Ishikawa (cell line): ENCODE measurements at regions not wholly inside any gene's neighbourhood (a gene's known extent, or its start where the extent isn't known, plus 50 kb on each side); places are given as distances from the start of the nearest gene placed in this dataset.

ENCODE experiments used
- CEBPB ChIP-seq: IDR thresholded peaks from 2 replicates; pipeline ENCODE4 v1.6.1; 2012
- CREB1 ChIP-seq: IDR thresholded peaks from 2 replicates; pipeline ENCODE4 v1.6.1; 2012; ENCODE audit warnings: low read depth
- EGR1 ChIP-seq: IDR thresholded peaks from 2 replicates; pipeline ENCODE4 v1.6.1; 2012
- EP300 ChIP-seq: IDR thresholded peaks from 2 replicates; pipeline ENCODE4 v1.6.1; 2012; ENCODE audit warnings: borderline replicate concordance
- FOXM1 ChIP-seq: IDR thresholded peaks from 2 replicates; pipeline ENCODE4 v1.6.1; 2012; ENCODE audit warnings: low read depth, borderline replicate concordance
- NFIC ChIP-seq: IDR thresholded peaks from 2 replicates; pipeline ENCODE4 v1.6.1; 2012
- RAD21 ChIP-seq: IDR thresholded peaks from 2 replicates; pipeline ENCODE4 v1.6.1; 2012; ENCODE audit warnings: low read depth
- TAF1 ChIP-seq: IDR thresholded peaks from 2 replicates; pipeline ENCODE4 v1.6.1; 2012; ENCODE audit warnings: low read depth, mild to moderate bottlenecking
- TCF12 ChIP-seq: IDR thresholded peaks from 2 replicates; pipeline ENCODE4 v1.6.1; 2012; ENCODE audit warnings: low read depth
- TEAD4 ChIP-seq: IDR thresholded peaks from 2 replicates; pipeline ENCODE4 v1.6.1; 2012
- YY1 ChIP-seq: IDR thresholded peaks from 2 replicates; pipeline ENCODE4 v1.6.1; 2012; ENCODE audit warnings: low read depth
- ZBTB7A ChIP-seq: IDR thresholded peaks from 2 replicates; pipeline ENCODE4 v1.6.1; 2012; ENCODE audit warnings: low read depth
- TF ChIP-seq, protein P1 (sequence below): IDR thresholded peaks from 2 replicates; pipeline ENCODE4 v1.6.1; 2012; ENCODE audit warnings: low read depth, mild to moderate bottlenecking
- TF ChIP-seq, protein P2 (sequence below): IDR thresholded peaks from 2 replicates; pipeline ENCODE4 v1.6.1; 2012
- TF ChIP-seq, protein P3 (sequence below): IDR thresholded peaks from 2 replicates; pipeline ENCODE4 v1.6.1; 2012

GRCh38 chr3:80238606-80239005 is 470.8 kb upstream of the ROBO1 start:
- no peak for TF ChIP-seq TAF1

DNA sequence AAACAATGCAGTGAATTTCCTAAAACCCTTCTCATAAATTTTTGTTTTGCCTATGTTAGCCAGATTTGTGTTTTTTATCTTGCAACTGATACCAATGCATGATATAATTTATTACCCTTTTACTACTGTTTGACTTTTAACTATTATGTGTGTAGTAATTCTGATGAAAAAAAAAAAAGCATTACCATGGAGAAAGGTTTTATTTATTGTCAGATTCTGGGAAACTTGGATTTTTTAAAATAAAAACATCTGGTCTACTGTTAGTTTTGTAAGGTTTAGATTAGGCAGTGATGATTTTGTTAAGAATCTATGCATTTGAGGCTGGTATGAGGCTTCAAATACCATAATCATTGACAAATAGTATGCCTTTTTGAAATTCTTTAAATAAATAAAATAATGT is 470.4 kb upstream of the ROBO1 start:
- TF ChIP-seq, protein P1, sequence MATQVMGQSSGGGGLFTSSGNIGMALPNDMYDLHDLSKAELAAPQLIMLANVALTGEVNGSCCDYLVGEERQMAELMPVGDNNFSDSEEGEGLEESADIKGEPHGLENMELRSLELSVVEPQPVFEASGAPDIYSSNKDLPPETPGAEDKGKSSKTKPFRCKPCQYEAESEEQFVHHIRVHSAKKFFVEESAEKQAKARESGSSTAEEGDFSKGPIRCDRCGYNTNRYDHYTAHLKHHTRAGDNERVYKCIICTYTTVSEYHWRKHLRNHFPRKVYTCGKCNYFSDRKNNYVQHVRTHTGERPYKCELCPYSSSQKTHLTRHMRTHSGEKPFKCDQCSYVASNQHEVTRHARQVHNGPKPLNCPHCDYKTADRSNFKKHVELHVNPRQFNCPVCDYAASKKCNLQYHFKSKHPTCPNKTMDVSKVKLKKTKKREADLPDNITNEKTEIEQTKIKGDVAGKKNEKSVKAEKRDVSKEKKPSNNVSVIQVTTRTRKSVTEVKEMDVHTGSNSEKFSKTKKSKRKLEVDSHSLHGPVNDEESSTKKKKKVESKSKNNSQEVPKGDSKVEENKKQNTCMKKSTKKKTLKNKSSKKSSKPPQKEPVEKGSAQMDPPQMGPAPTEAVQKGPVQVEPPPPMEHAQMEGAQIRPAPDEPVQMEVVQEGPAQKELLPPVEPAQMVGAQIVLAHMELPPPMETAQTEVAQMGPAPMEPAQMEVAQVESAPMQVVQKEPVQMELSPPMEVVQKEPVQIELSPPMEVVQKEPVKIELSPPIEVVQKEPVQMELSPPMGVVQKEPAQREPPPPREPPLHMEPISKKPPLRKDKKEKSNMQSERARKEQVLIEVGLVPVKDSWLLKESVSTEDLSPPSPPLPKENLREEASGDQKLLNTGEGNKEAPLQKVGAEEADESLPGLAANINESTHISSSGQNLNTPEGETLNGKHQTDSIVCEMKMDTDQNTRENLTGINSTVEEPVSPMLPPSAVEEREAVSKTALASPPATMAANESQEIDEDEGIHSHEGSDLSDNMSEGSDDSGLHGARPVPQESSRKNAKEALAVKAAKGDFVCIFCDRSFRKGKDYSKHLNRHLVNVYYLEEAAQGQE, result no peak
- no peak for TF ChIP-seq EP300
- no peak for TF ChIP-seq CEBPB
- no peak for TF ChIP-seq TCF12
- TF ChIP-seq CREB1, result no peak
- no peak for TF ChIP-seq RAD21
- TF ChIP-seq YY1, result no peak
- TF ChIP-seq TEAD4, result no peak
- no peak for TF ChIP-seq TAF1
- no peak for TF ChIP-seq NFIC
- no peak for TF ChIP-seq EGR1
- TF ChIP-seq, protein P2, sequence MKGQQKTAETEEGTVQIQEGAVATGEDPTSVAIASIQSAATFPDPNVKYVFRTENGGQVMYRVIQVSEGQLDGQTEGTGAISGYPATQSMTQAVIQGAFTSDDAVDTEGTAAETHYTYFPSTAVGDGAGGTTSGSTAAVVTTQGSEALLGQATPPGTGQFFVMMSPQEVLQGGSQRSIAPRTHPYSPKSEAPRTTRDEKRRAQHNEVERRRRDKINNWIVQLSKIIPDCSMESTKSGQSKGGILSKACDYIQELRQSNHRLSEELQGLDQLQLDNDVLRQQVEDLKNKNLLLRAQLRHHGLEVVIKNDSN, result no peak
- TF ChIP-seq FOXM1, result no peak

GRCh38 chr3:80234706-80235105 is 466.9 kb upstream of the ROBO1 start:
- TF ChIP-seq CREB1 (no peak), CEBPB (no peak), TAF1 (no peak), ZBTB7A (no peak), TCF12 (no peak), RAD21 (no peak), TEAD4 (no peak), EGR1 (no peak), FOXM1 (no peak), NFIC (no peak), YY1 (no peak)
- TF ChIP-seq, protein P1, result no peak
- TF ChIP-seq, protein P3, sequence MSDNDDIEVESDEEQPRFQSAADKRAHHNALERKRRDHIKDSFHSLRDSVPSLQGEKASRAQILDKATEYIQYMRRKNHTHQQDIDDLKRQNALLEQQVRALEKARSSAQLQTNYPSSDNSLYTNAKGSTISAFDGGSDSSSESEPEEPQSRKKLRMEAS, result no peak

DNA sequence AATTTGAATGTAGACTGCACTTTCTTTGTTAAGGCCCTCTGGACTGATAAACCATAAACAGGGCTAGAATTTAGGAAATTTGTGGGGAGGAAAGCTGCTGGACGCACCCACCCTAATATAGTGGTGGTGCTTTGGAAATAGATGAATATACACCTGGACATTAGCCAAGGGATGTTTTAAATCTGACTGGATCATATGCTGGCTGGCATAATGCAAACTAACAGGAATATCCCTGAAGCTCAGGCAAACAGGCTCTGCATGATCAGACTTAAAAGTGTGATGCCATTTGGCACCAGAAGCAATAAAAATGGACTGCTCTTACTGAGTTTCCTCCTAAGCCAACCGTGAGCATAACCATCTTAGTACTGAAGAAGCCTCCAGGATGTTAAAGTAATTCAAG is 465.8 kb upstream of the ROBO1 start:
- TF ChIP-seq FOXM1 (no peak), TAF1 (no peak), TCF12 (no peak), CEBPB (no peak), EGR1 (no peak), EP300 (no peak), TEAD4 (no peak), YY1 (no peak), ZBTB7A (no peak), RAD21 (no peak), NFIC (no peak), CREB1 (no peak)
- TF ChIP-seq, protein P1, result no peak
- TF ChIP-seq, protein P3, result no peak
- TF ChIP-seq, protein P2, result no peak

DNA sequence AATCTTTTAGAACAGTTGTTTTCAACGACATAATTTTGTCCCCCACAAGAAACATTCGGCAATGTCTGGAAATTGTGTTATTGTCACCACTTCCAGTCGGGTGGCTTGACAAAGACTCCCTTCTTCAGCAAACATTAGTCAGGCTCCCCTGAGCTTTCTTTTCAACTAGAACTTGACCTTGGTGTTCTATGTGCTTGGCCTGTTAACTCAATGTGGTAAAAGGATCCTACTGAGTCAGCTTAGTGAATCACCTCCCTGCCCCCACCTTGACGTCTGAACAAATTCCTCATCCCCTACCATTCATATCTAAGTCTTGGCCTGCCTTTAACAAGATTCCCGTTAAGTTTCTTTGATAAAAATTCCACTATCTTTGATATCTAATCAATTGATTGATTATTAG is 465.0 kb upstream of the ROBO1 start:
- TF ChIP-seq EP300 (no peak), YY1 (no peak), ZBTB7A (no peak), FOXM1 (no peak), RAD21 (no peak), EGR1 (no peak), TCF12 (no peak), TEAD4 (no peak), CEBPB (no peak), CREB1 (no peak), TAF1 (no peak), NFIC (no peak)
- TF ChIP-seq, protein P1, result no peak
- TF ChIP-seq, protein P2, result no peak
- TF ChIP-seq, protein P3, result no peak
